Naive thymus-derived CD4-positive, alpha-beta T cell (primary cell): ENCODE measurements at regions not wholly inside any gene's neighbourhood (a gene's known extent, or its start where the extent isn't known, plus 50 kb on each side); places are given as distances from the start of the nearest gene placed in this dataset.
"Not testable (repeated sequence)": the region's sequence is repeated elsewhere in the genome, so short reads cannot be mapped to it uniquely, and the experiment has no call there.

ENCODE experiments used
- ATAC-seq: fragments of 150-1000 bp; cut with Tn5 transposase; 2 replicates; pipeline ENCODE4 v1.10.0; 2021; ENCODE audit warnings: mild to moderate bottlenecking, moderate library complexity
- CTCF ChIA-PET: fragments of 350-600 bp; sonication (Branson Sonifier 250); formaldehyde crosslinking; loops from one replicate; lab custom pipeline; 2021; ENCODE audit warnings: antibody characterized with exemption; lab: Charles Lee
- POLR2A ChIA-PET: fragments of 350-600 bp; sonication (Branson Sonifier 250); formaldehyde crosslinking; loops from one replicate; lab custom pipeline; 2021; ENCODE audit warnings: antibody characterized with exemption, inconsistent platforms; lab: Charles Lee
- DNase-seq, 9 donors: peaks; one replicate each; pipeline versions ENCODE4 v3.0.0 to v3.0.0-alpha.2; 2020 to 2022; ENCODE audit warnings: mixed read lengths in 1 of 9
- H3K27ac ChIP-seq: one replicate; pipeline ENCODE4 v1.7.0; 2013; ENCODE audit warnings: mild to moderate bottlenecking, low read depth, low read length, moderate library complexity
- H3K27me3 ChIP-seq, 2 donors: one replicate each; pipeline ENCODE4 v1.7.0; 2013; ENCODE audit warnings: low read length in 2 of 2, mild to moderate bottlenecking in 2 of 2, moderate library complexity in 2 of 2; ENCODE audit not compliant: control insufficient read depth in 2 of 2, insufficient read depth in 2 of 2
- H3K36me3 ChIP-seq, 3 experiments: 1 replicate in 2 of 3; 2 replicates in 1 of 3; pipeline ENCODE4 v1.7.0; 2013; ENCODE audit warnings: low read length in 3 of 3, mild to moderate bottlenecking in 3 of 3, moderate library complexity in 1 of 3; ENCODE audit not compliant: insufficient read depth in 3 of 3, control insufficient read depth in 2 of 3
- H3K4me1 ChIP-seq, 2 donors: one replicate each; pipeline ENCODE4 v1.7.0; 2013; ENCODE audit warnings: low read length in 2 of 2, mild to moderate bottlenecking in 2 of 2, moderate library complexity in 1 of 2; ENCODE audit not compliant: control insufficient read depth in 2 of 2, insufficient read depth in 2 of 2
- H3K4me3 ChIP-seq: 2 replicates; pipeline ENCODE4 v1.7.0; 2013; ENCODE audit warnings: mild to moderate bottlenecking, low read length
- H3K9me3 ChIP-seq, 3 experiments: 1 replicate in 2 of 3; 2 replicates in 1 of 3; pipeline ENCODE4 v1.7.0; 2013; ENCODE audit warnings: low read length in 3 of 3; ENCODE audit not compliant: control insufficient read depth in 2 of 3
- H3K27ac Mint-ChIP-seq, 9 donors: one replicate each; pipeline ENCODE4 v1.8.0; 2020 to 2022; ENCODE audit warnings: mixed read lengths in 9 of 9, mild to moderate bottlenecking in 8 of 9, moderate library complexity in 5 of 9, inconsistent platforms in 2 of 9
- H3K27me3 Mint-ChIP-seq, 5 donors: one replicate each; pipeline ENCODE4 v1.8.0; 2021 to 2022; ENCODE audit warnings: mixed read lengths in 5 of 5, mild to moderate bottlenecking in 1 of 5
- H3K36me3 Mint-ChIP-seq, 5 donors: one replicate each; pipeline ENCODE4 v1.8.0; 2020 to 2022; ENCODE audit warnings: mixed read lengths in 5 of 5, mild to moderate bottlenecking in 3 of 5, inconsistent platforms in 1 of 5
- H3K4me1 Mint-ChIP-seq, 7 donors: one replicate each; pipeline ENCODE4 v1.8.0; 2020 to 2022; ENCODE audit warnings: mixed read lengths in 7 of 7, mild to moderate bottlenecking in 3 of 7, inconsistent platforms in 1 of 7
- H3K4me3 Mint-ChIP-seq, 10 donors: one replicate each; pipeline ENCODE4 v1.8.0; 2020 to 2022; ENCODE audit warnings: mild to moderate bottlenecking in 10 of 10, mixed read lengths in 10 of 10, moderate library complexity in 6 of 10, inconsistent platforms in 2 of 10
- H3K9me3 Mint-ChIP-seq, 11 donors: one replicate each; pipeline ENCODE4 v1.8.0; 2020 to 2022; ENCODE audit warnings: mixed read lengths in 11 of 11, mild to moderate bottlenecking in 4 of 11, inconsistent platforms in 1 of 11, moderate library complexity in 1 of 11
- intact Hi-C, 2 donors: fragments of 100-400 bp; cut with micrococcal nuclease; formaldehyde crosslinking; loops; one replicate each; pipeline ENCODE4 v1.15.1; 2023

DNA sequence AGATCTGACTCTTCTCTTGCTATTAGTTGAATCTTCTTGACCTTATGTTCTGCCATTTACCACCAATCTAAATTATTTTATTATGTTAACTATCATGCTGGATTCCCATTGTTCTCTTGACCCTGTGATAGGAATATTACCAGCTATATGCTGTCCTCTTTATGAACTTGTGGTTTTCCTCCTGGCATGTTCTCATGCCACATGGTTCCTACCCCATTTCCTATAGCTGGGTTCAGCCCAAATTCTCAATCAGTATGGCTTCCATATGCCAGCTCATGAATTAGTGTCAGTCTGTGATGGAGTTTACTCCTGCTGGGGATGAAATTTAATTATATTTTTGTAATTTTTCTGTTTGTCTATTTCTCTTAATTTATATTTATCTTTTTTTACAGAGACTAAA, 430.5 kb downstream of the SMARCA1 start:
- H3K36me3 Mint-ChIP-seq: no peaks in the 10 kb centered on the region
- peaks cover 0 to 4% (median 0%) of the 10 kb centered on the region in 5 donors for H3K27me3 Mint-ChIP-seq
- Histone ChIP-seq H3K4me3 (no peak overlapping the region), H3K36me3 (no peaks in the 10 kb centered on the region), H3K27me3 (no peaks in the 10 kb centered on the region), H3K4me1 (no peaks in the 10 kb centered on the region), H3K9me3 (no peaks in the 10 kb centered on the region), H3K27ac (no peak overlapping the region)
- no peak for ATAC-seq
- intact Hi-C loops: no loop called here
- H3K9me3 Mint-ChIP-seq: peaks cover 0 to 1% (median 0%) of the 10 kb centered on the region in 11 donors
- H3K4me3 Mint-ChIP-seq: no peak overlapping the region
- no peak for DNase-seq
- H3K27ac Mint-ChIP-seq: no peak overlapping the region
- ChIA-PET POLR2A (no interaction called here), CTCF (no interaction called here)
- no peaks in the 10 kb centered on the region for H3K4me1 Mint-ChIP-seq

DNA sequence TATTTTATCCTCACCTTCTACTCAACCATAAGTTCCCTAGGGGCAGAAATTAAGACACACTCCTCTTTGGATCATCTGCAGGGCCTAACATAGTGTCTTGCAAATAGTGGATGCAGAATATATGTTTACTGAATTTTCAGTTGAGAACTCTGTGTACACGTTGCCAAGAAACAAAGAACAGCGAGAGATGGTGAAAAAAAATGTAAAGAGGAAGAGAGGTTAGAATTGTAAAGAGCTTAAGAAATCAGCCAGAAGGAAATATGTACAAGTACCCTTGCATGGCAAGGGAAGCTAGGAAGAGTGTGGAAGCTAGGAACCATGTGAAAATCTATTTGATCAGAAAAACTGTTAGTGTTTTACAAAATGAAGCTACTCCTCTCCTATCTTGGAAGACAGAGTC, 431.0 kb downstream of the SMARCA1 start:
- ATAC-seq (no peak), DNase-seq (no peak)
- Histone ChIP-seq H3K9me3 (no peaks in the 10 kb centered on the region), H3K27ac (no peak overlapping the region), H3K36me3 (no peaks in the 10 kb centered on the region), H3K27me3 (no peaks in the 10 kb centered on the region), H3K4me1 (no peaks in the 10 kb centered on the region), H3K4me3 (no peak overlapping the region)
- Mint-ChIP-seq H3K4me3 (no peak overlapping the region), H3K36me3 (no peaks in the 10 kb centered on the region), H3K27me3 (peaks cover 0 to under 1% (median 0%) of the 10 kb centered on the region in 5 donors), H3K9me3 (peaks cover 0 to 2% (median 0%) of the 10 kb centered on the region in 11 donors), H3K27ac (no peak overlapping the region), H3K4me1 (no peaks in the 10 kb centered on the region)
- intact Hi-C loops: no loop called here
- POLR2A ChIA-PET: no interaction called here
- CTCF ChIA-PET: no interaction called here

DNA sequence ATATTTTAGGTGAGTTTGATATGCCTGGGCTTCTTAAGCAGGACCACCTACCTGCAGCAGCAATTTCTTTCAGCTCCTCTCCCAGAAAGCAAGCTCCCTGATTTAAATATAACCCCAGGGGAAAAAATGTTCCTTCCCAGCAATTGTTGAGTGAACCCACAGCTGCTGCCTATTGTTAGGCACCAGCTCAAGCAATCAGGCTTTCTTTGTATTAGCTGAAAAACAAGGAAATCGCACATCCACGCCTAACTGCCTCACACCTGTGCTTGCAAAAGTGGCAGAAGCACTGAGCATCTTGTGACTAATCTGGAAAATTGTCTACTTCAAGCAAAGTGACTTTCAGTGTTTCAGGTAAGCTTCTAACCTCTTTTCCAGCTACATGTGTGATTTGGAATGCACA, 432.2 kb downstream of the SMARCA1 start:
- Histone ChIP-seq H3K27ac (no peak overlapping the region), H3K36me3 (no peaks in the 10 kb centered on the region), H3K4me1 (no peaks in the 10 kb centered on the region), H3K9me3 (no peaks in the 10 kb centered on the region), H3K27me3 (no peaks in the 10 kb centered on the region), H3K4me3 (no peak overlapping the region)
- no peaks in the 10 kb centered on the region for H3K36me3 Mint-ChIP-seq
- intact Hi-C loops: no loop called here
- no peak overlapping the region for H3K4me3 Mint-ChIP-seq
- ATAC-seq (no peak), DNase-seq (no peak)
- H3K9me3 Mint-ChIP-seq: peaks cover 0 to 2% (median 0%) of the 10 kb centered on the region in 11 donors
- ChIA-PET POLR2A (no interaction called here), CTCF (no interaction called here)
- H3K27me3 Mint-ChIP-seq: no peaks in the 10 kb centered on the region
- no peak overlapping the region for H3K27ac Mint-ChIP-seq
- H3K4me1 Mint-ChIP-seq: no peaks in the 10 kb centered on the region

DNA sequence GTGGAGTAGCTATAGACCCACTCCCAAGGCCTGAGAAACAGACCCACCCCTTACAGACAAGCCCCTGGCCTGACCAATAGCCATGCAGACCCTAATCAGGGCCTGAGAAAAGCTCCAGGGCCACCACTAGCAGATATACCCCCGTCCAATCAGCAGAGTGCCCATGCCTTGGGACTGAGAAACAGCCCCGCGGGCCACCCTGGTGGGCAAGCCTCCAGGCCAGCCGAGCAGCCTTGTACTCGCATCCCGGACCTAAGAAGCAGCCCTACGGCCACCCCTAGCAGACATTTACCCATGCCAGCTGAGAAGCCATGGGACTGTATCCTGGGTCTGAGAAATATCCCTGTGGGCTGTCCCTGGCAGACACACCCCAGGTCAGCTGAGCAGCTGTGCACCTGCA, 436.5 kb downstream of the SMARCA1 start:
- H3K27me3 Mint-ChIP-seq: no peaks in the 10 kb centered on the region
- ChIA-PET CTCF (no interaction called here), POLR2A (no interaction called here)
- no peak overlapping the region for H3K27ac Mint-ChIP-seq
- no peaks in the 10 kb centered on the region for H3K36me3 Mint-ChIP-seq
- intact Hi-C loops: no loop called here
- H3K36me3 ChIP-seq: no peaks in the 10 kb centered on the region
- ATAC-seq (no peak), DNase-seq (no peak)
- H3K27me3 ChIP-seq: no peaks in the 10 kb centered on the region
- H3K4me3 Mint-ChIP-seq: no peak overlapping the region
- no peaks in the 10 kb centered on the region for H3K4me1 Mint-ChIP-seq
- no peaks in the 10 kb centered on the region for H3K9me3 ChIP-seq
- H3K9me3 Mint-ChIP-seq: peaks cover 0 to 6% (median 0%) of the 10 kb centered on the region in 11 donors
- H3K4me1 ChIP-seq: no peaks in the 10 kb centered on the region
- H3K4me3 ChIP-seq: no peak overlapping the region
- H3K27ac ChIP-seq: no peak overlapping the region

DNA sequence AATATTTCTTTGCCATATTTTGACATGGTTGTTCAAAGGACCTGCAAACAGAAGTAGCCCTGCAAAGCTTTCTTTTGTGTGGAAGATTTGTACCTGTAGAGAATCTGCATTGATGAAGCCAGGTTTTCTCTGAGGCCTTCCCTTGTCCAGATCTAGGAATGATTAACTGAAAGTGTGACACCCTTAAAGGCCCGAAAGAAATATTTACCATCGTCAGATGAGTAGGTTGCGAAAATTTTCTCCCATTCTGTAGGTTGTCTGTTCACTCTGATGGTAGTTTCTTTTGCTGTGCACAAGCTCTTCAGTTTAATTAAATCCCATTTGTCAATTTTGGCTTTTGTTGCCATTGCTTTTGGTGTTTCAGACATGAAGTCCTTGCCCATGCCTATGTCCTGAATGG, 439.0 kb downstream of the SMARCA1 start:
- H3K4me3 Mint-ChIP-seq, ATAC-seq, POLR2A ChIA-PET: not testable (repeated sequence)

DNA sequence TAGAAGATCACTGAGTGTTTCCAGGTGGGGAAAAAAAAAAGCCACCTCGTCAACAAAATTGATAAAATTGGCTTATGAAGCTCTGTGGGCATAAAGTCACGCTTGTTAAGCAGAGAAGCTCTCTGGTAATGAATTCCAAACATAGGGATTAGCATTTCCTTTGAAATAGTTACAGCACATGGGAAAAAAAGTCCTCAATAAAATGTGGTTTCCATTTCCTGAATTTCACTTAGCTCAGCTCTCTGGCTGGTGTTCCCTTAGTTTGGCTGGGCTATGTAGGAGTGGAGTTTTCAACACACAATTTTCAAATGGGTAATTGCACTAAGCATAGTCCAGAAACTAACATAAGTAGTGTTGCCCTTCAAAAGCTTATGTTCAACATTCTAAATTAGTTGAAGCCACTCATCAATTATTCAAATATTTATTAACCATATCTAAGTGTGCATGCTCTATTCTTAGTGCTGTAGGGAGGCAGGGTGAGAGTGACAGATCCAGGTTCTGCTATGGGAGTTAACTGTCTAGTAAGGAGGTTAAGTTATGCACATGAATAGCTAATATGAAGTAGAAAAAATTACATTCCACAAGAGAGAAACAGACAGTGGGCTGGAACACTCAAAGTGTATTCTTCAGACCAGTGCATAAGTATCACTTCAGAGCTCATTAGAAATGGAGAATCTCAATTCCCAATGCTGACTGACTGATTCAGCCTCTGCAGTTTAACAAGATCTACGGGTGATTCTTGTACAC, 445.7 kb downstream of the SMARCA1 start:
- Mint-ChIP-seq H3K4me3 (no peak overlapping the region), H3K9me3 (peaks cover 0 to 12% (median 0%) of the 10 kb centered on the region in 11 donors), H3K4me1 (no peaks in the 10 kb centered on the region), H3K36me3 (peaks cover 0 to 3% (median 0%) of the 10 kb centered on the region in 5 donors), H3K27ac (no peak overlapping the region), H3K27me3 (peaks cover 0 to 7% (median 3%) of the 10 kb centered on the region in 5 donors)
- Histone ChIP-seq H3K27ac (no peak overlapping the region), H3K27me3 (no peaks in the 10 kb centered on the region), H3K4me3 (no peak overlapping the region), H3K4me1 (no peaks in the 10 kb centered on the region), H3K9me3 (no peaks in the 10 kb centered on the region), H3K36me3 (no peaks in the 10 kb centered on the region)
- intact Hi-C loops: no loop called here
- CTCF ChIA-PET: no interaction called here
- POLR2A ChIA-PET: no interaction called here
- DNase-seq: no peak
- ATAC-seq: no peak

More for the DNA sequence above, 439.0 kb downstream of the SMARCA1 start:
- H3K9me3 ChIP-seq, H3K27ac Mint-ChIP-seq, H3K27me3 Mint-ChIP-seq, H3K36me3 ChIP-seq, CTCF ChIA-PET, H3K36me3 Mint-ChIP-seq, H3K27ac ChIP-seq, DNase-seq, H3K4me3 ChIP-seq, H3K4me1 ChIP-seq, intact Hi-C loops, H3K4me1 Mint-ChIP-seq, H3K27me3 ChIP-seq: not testable (repeated sequence)
- peaks cover 0 to 12% (median 1%) of the 10 kb centered on the region in 11 donors for H3K9me3 Mint-ChIP-seq

DNA sequence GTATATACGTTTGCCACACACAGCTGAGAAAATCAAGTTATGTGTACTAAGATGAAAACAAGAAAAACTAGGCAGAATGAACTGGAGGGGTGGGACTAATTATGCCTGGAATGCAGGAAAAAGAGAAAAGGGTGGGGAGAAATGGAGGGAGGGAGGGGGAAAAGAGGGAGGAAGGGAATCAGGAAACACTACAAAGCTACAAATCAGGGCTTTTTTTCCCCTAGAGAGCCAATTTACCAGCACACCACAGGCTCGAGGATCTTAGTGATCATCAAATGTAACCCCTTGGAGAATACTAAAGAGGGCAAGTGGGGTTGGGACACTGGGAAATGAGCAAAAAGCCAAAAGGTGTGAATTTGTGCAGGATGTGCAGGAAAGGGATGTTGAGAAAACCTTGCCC, 451.9 kb downstream of the SMARCA1 start:
- H3K27ac ChIP-seq: no peak overlapping the region
- no peaks in the 10 kb centered on the region for H3K36me3 ChIP-seq
- ChIA-PET POLR2A (no interaction called here), CTCF (no interaction called here)
- intact Hi-C loops: no loop called here
- no peaks in the 10 kb centered on the region for H3K4me1 Mint-ChIP-seq
- no peaks in the 10 kb centered on the region for H3K9me3 ChIP-seq
- H3K9me3 Mint-ChIP-seq: peaks cover 0 to 3% (median 0%) of the 10 kb centered on the region in 11 donors
- H3K4me3 Mint-ChIP-seq: no peak overlapping the region
- peaks cover 0 to 7% (median 0%) of the 10 kb centered on the region in 5 donors for H3K27me3 Mint-ChIP-seq
- H3K4me1 ChIP-seq: no peaks in the 10 kb centered on the region
- H3K27me3 ChIP-seq: no peaks in the 10 kb centered on the region
- no peak overlapping the region for H3K27ac Mint-ChIP-seq
- no peak overlapping the region for H3K4me3 ChIP-seq
- H3K36me3 Mint-ChIP-seq: peaks cover 0 to 3% (median 0%) of the 10 kb centered on the region in 5 donors
- no peak for ATAC-seq
- no peak for DNase-seq
